ENCODE measurements at regions not wholly inside any gene's neighbourhood (a gene's known extent, or its start where the extent isn't known, plus 50 kb on each side); places are given as distances from the start of the nearest gene placed in this dataset.

GRCh38 chr9:118583414-118583813, 785.8 kb downstream of the BRINP1 start:
- DNase-seq (ENCODE audit: low spot score), result no peak

- no peak for DNase-seq (ENCODE audit: low spot score)
Measured at GRCh38 chr9:118586978-118587377, 782.3 kb downstream of the BRINP1 start.

- no peak for DNase-seq (ENCODE audit: low spot score)
Measured at GRCh38 chr9:118594428-118594827, 774.8 kb downstream of the BRINP1 start.

GRCh38 chr9:118595719-118596305, 773.4 kb downstream of the BRINP1 start:
- DNase-seq (ENCODE audit: low spot score), result peak; percentile 62

- peak; percentile 40 for DNase-seq (ENCODE audit: low spot score)
Measured at GRCh38 chr9:118596374-118597015, 772.7 kb downstream of the BRINP1 start.

- DNase-seq (ENCODE audit: low spot score), result no peak
Measured at GRCh38 chr9:118606668-118607067, 762.6 kb downstream of the BRINP1 start.

- DNase-seq (ENCODE audit: low spot score), result no peak
Measured at GRCh38 chr9:118609355-118610044, 759.7 kb downstream of the BRINP1 start.

GRCh38 chr9:118612201-118612600, 757.0 kb downstream of the BRINP1 start:
- DNase-seq (ENCODE audit: low spot score), result no peak

GRCh38 chr9:118613996-118614395, 755.2 kb downstream of the BRINP1 start:
- no peak for DNase-seq (ENCODE audit: low spot score)

- no peak for DNase-seq (ENCODE audit: low spot score)
Measured at GRCh38 chr9:118618084-118618483, 751.2 kb downstream of the BRINP1 start.

- no peak for DNase-seq (ENCODE audit: low spot score)
Measured at GRCh38 chr9:118618849-118619248, 750.4 kb downstream of the BRINP1 start.

GRCh38 chr9:118624608-118625007, 744.6 kb downstream of the BRINP1 start:
- no peak for DNase-seq (ENCODE audit: low spot score)

GRCh38 chr9:118630079-118630478, 739.2 kb downstream of the BRINP1 start:
- no peak for DNase-seq (ENCODE audit: low spot score)

GRCh38 chr9:118630931-118631595, 738.2 kb downstream of the BRINP1 start:
- DNase-seq (ENCODE audit: low spot score), result no peak

- no peak for DNase-seq (ENCODE audit: low spot score)
Measured at GRCh38 chr9:118631956-118632355, 737.3 kb downstream of the BRINP1 start.

GRCh38 chr9:118635416-118635815, 733.8 kb downstream of the BRINP1 start:
- DNase-seq (ENCODE audit: low spot score), result no peak

- no peak for DNase-seq (ENCODE audit: low spot score)
Measured at GRCh38 chr9:118637681-118638080, 731.6 kb downstream of the BRINP1 start.

- no peak for DNase-seq (ENCODE audit: low spot score)
Measured at GRCh38 chr9:118640836-118641560, 728.2 kb downstream of the BRINP1 start.

GRCh38 chr9:118643118-118643517, 726.1 kb downstream of the BRINP1 start:
- peak; percentile 53 for DNase-seq (ENCODE audit: low spot score)

- no peak for DNase-seq (ENCODE audit: low spot score)
Measured at GRCh38 chr9:118644066-118644465, 725.2 kb downstream of the BRINP1 start.

GRCh38 chr9:118647331-118647730, 721.9 kb downstream of the BRINP1 start:
- no peak for DNase-seq (ENCODE audit: low spot score)

GRCh38 chr9:118650417-118650816, 718.8 kb downstream of the BRINP1 start:
- DNase-seq (ENCODE audit: low spot score), result no peak

All from SW480 (cell line).